Adrenal gland (tissue), 5 donors: ENCODE measurements at regions not wholly inside any gene's neighbourhood (a gene's known extent, or its start where the extent isn't known, plus 50 kb on each side); places are given as distances from the start of the nearest gene placed in this dataset.

ENCODE experiments used
- POLR2A ChIP-seq, 2 donors: fragments of 450-650 bp; IDR thresholded peaks; one replicate each; pipeline ENCODE4 v1.6.1; 2017; ENCODE audit warnings: antibody characterized with exemption in 2 of 2, mild to moderate bottlenecking in 2 of 2, moderate library complexity in 1 of 2
- TF ChIP-seq, protein P1 (sequence below), 6 experiments: fragments of 450-650 bp in 4 of 6; fragments of 200-600 bp in 2 of 6; sonication (generic) in 1 of 6; IDR thresholded peaks; 1 replicate in 5 of 6; 2 replicates in 1 of 6; pipeline versions ENCODE4 v1.5.1 to v1.8.0; 2016 to 2021; ENCODE audit warnings: antibody characterized with exemption in 6 of 6, mild to moderate bottlenecking in 2 of 6, moderate library complexity in 1 of 6
- donor health status: DM: no; HTN: no; CAD: no.

DNA sequence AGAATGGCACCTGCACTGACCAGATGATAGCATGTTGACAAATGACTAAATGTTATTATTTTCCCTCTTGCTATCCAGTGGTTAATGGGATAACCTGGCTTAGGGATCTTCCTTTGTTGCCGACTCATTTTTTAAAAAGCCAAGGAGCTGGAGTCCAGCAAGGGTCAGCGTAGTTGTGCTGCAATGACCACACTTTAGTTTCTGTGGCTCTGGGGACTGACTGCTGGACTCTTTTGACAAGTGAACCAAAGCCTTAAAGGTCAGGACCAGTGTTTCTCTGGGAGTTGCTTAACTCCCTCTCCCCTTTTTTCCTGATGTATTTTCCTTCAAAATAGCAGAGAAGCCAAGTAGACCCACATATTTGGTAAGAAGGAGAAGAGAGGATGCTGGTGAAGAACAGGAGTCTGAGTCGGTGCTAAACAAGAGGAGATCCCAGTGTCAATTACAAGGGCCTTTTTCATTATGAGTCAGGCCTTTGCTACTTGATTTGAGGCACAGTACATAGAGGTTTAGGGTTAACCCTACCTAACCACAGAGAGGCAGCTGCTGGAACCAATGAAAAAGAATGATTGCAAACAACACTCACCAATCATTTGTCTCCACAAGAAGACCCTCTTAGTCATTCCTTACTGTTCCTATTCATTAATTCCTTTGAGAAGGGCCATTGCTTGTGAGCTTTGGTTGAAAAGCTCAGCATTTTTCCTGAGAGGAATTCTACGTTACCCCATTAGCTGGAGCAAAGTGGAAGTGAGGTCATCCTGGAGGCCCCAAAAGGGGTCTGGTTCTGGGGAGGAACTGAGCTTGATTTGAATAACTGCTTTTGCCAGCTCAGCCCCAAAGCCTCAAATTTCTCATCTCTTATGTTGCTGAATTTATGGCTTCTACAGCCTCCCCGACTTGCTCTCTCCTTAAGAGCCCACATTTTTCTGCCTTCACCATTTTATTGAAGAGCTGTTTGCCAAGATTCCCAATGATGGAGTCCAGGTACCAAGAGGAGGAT is 137.6 kb upstream of the HNMT start:
- TF ChIP-seq, protein P1, sequence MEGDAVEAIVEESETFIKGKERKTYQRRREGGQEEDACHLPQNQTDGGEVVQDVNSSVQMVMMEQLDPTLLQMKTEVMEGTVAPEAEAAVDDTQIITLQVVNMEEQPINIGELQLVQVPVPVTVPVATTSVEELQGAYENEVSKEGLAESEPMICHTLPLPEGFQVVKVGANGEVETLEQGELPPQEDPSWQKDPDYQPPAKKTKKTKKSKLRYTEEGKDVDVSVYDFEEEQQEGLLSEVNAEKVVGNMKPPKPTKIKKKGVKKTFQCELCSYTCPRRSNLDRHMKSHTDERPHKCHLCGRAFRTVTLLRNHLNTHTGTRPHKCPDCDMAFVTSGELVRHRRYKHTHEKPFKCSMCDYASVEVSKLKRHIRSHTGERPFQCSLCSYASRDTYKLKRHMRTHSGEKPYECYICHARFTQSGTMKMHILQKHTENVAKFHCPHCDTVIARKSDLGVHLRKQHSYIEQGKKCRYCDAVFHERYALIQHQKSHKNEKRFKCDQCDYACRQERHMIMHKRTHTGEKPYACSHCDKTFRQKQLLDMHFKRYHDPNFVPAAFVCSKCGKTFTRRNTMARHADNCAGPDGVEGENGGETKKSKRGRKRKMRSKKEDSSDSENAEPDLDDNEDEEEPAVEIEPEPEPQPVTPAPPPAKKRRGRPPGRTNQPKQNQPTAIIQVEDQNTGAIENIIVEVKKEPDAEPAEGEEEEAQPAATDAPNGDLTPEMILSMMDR (IDR thresholded peaks at IDR 0.05), result no peak
- TF ChIP-seq POLR2A (IDR thresholded peaks at IDR 0.05), result no peak
